ENCODE measurements at regions not wholly inside any gene's neighbourhood (a gene's known extent, or its start where the extent isn't known, plus 50 kb on each side); places are given as distances from the start of the nearest gene placed in this dataset.

GRCh38 chr12:69150796-69151127, 88.6 kb upstream of the CPSF6 start:
- H3K9me3 ChIP-seq (ENCODE audit: control insufficient read depth, insufficient read depth, low read length): no peaks in the 10 kb centered on the region
- TF ChIP-seq CTCF (IDR thresholded peaks at IDR 0.05; ENCODE audit: low read depth, low read length, poor library complexity, severe bottlenecking): no peak
- TF ChIP-seq EZH2phosphoT487 (IDR thresholded peaks at IDR 0.05; ENCODE audit: borderline replicate concordance, low read length): no peak

GRCh38 chr12:69151254-69151764, 88.1 kb upstream of the CPSF6 start:
- H3K4me1 ChIP-seq (ENCODE audit: control insufficient read depth, low read length): peaks cover 13% of the 10 kb centered on the region
- H3K9me3 ChIP-seq (ENCODE audit: control insufficient read depth, insufficient read depth, low read length): no peaks in the 10 kb centered on the region
- no peaks in the 10 kb centered on the region for H3K79me2 ChIP-seq (ENCODE audit: control insufficient read depth, low read length)
- H4K20me1 ChIP-seq (ENCODE audit: control insufficient read depth, insufficient read depth, low read depth, low read length): no peaks in the 10 kb centered on the region
- no peak overlapping the region for H3K27ac ChIP-seq (ENCODE audit: low read depth, low read length)
- no peaks in the 10 kb centered on the region for H3F3A ChIP-seq (ENCODE audit: control insufficient read depth, insufficient read depth)
- no peaks in the 10 kb centered on the region for H3K27me3 ChIP-seq (ENCODE audit: control insufficient read depth, low read length)
- no peaks in the 10 kb centered on the region for H3K9me2 ChIP-seq (replicated peaks; ENCODE audit: control insufficient read depth, low read length)
- TF ChIP-seq EZH2phosphoT487 (IDR thresholded peaks at IDR 0.05; ENCODE audit: borderline replicate concordance, low read length) (no peak), CTCF (IDR thresholded peaks at IDR 0.05; ENCODE audit: low read depth, low read length, poor library complexity, severe bottlenecking) (no peak)
- H3K4me3 ChIP-seq (ENCODE audit: low read length): no peak overlapping the region
- no peak overlapping the region for H3K4me2 ChIP-seq (ENCODE audit: low read length)
- H3K36me3 ChIP-seq (ENCODE audit: control insufficient read depth, low read length): no peaks in the 10 kb centered on the region

More at GRCh38 chr12:69150796-69151127, 88.6 kb upstream of the CPSF6 start:
- H3K4me3 ChIP-seq (ENCODE audit: low read length): no peak overlapping the region
- H3K36me3 ChIP-seq (ENCODE audit: control insufficient read depth, low read length): no peaks in the 10 kb centered on the region
- H3K79me2 ChIP-seq (ENCODE audit: control insufficient read depth, low read length): no peaks in the 10 kb centered on the region
- H3K4me2 ChIP-seq (ENCODE audit: low read length): no peak overlapping the region
- H3K9me2 ChIP-seq (replicated peaks; ENCODE audit: control insufficient read depth, low read length): no peaks in the 10 kb centered on the region
- H4K20me1 ChIP-seq (ENCODE audit: control insufficient read depth, insufficient read depth, low read depth, low read length): no peaks in the 10 kb centered on the region
- no peaks in the 10 kb centered on the region for H3K27me3 ChIP-seq (ENCODE audit: control insufficient read depth, low read length)
- H3K27ac ChIP-seq (ENCODE audit: low read depth, low read length): no peak overlapping the region
- H3F3A ChIP-seq (ENCODE audit: control insufficient read depth, insufficient read depth): no peaks in the 10 kb centered on the region
- H3K4me1 ChIP-seq (ENCODE audit: control insufficient read depth, low read length): peaks cover 12% of the 10 kb centered on the region

GRCh38 chr12:69154585-69155363, 84.6 kb upstream of the CPSF6 start:
- H3K9me2 ChIP-seq (replicated peaks; ENCODE audit: control insufficient read depth, low read length): no peaks in the 10 kb centered on the region
- no peaks in the 10 kb centered on the region for H3K27me3 ChIP-seq (ENCODE audit: control insufficient read depth, low read length)
- peak; percentile 86 for TF ChIP-seq CTCF (IDR thresholded peaks at IDR 0.05; ENCODE audit: low read depth, low read length, poor library complexity, severe bottlenecking)
- no peak for TF ChIP-seq EZH2phosphoT487 (IDR thresholded peaks at IDR 0.05; ENCODE audit: borderline replicate concordance, low read length)
- H3K4me2 ChIP-seq (ENCODE audit: low read length): peak overlapping the region; percentile 14; the same call in 1 of the 2 replicates
- no peaks in the 10 kb centered on the region for H4K20me1 ChIP-seq (ENCODE audit: control insufficient read depth, insufficient read depth, low read depth, low read length)
- no peaks in the 10 kb centered on the region for H3F3A ChIP-seq (ENCODE audit: control insufficient read depth, insufficient read depth)
- H3K4me1 ChIP-seq (ENCODE audit: control insufficient read depth, low read length): peaks cover 20% of the 10 kb centered on the region
- no peak overlapping the region for H3K27ac ChIP-seq (ENCODE audit: low read depth, low read length)
- H3K4me3 ChIP-seq (ENCODE audit: low read length): no peak overlapping the region
- H3K36me3 ChIP-seq (ENCODE audit: control insufficient read depth, low read length): no peaks in the 10 kb centered on the region
- no peaks in the 10 kb centered on the region for H3K9me3 ChIP-seq (ENCODE audit: control insufficient read depth, insufficient read depth, low read length)
- H3K79me2 ChIP-seq (ENCODE audit: control insufficient read depth, low read length): no peaks in the 10 kb centered on the region

Measured in DOHH2 (cell line).